Neuronal stem cell (in vitro differentiated cells): ENCODE measurements at regions not wholly inside any gene's neighbourhood (a gene's known extent, or its start where the extent isn't known, plus 50 kb on each side); places are given as distances from the start of the nearest gene placed in this dataset.
"Not testable (repeated sequence)": the region's sequence is repeated elsewhere in the genome, so short reads cannot be mapped to it uniquely, and the experiment has no call there.

Experiments used
- DNase-seq: peaks from one replicate; pipeline ENCODE4 v3.0.0-alpha.2; 2013; ENCODE audit warnings: low spot score
- H2AFZ ChIP-seq: one replicate; pipeline ENCODE4 v1.6.1; 2013; ENCODE audit warnings: mild to moderate bottlenecking, low read length, inconsistent platforms
- H2AK5ac ChIP-seq: 2 replicates; pipeline ENCODE4 v1.6.1; 2013; ENCODE audit warnings: low read depth, mild to moderate bottlenecking, inconsistent platforms, low read length, moderate library complexity, mixed read lengths
- H2BK120ac ChIP-seq: 2 replicates; pipeline ENCODE4 v1.6.1; 2013; ENCODE audit warnings: low read depth, mild to moderate bottlenecking, inconsistent platforms, low read length, moderate library complexity, mixed read lengths
- H2BK12ac ChIP-seq: one replicate; pipeline ENCODE4 v1.6.1; 2013; ENCODE audit warnings: low read length, inconsistent platforms
- H2BK15ac ChIP-seq: 2 replicates; pipeline ENCODE4 v1.6.1; 2013; ENCODE audit warnings: mild to moderate bottlenecking, low read length, inconsistent platforms, mixed read lengths
- H2BK5ac ChIP-seq: one replicate; pipeline ENCODE4 v1.6.1; 2013; ENCODE audit warnings: inconsistent platforms, mild to moderate bottlenecking, low read length, moderate library complexity
- H3K14ac ChIP-seq: one replicate; pipeline ENCODE4 v1.6.1; 2013; ENCODE audit warnings: low read length, inconsistent platforms
- H3K18ac ChIP-seq: 2 replicates; pipeline ENCODE4 v1.6.1; 2013; ENCODE audit warnings: low read length, inconsistent platforms
- H3K23ac ChIP-seq: 2 replicates; pipeline ENCODE4 v1.6.1; 2013; ENCODE audit warnings: low read depth, mild to moderate bottlenecking, mixed read lengths, low read length, inconsistent platforms; ENCODE audit not compliant: poor library complexity
- H3K27ac ChIP-seq: replicated peaks from 3 replicates; pipeline ENCODE4 v1.5.1; 2013; ENCODE audit warnings: low read length, inconsistent platforms
- H3K27me3 ChIP-seq, 3 experiments: 2 replicates each; pipeline ENCODE4 v1.6.1; 2013; ENCODE audit warnings: low read length in 3 of 3, mild to moderate bottlenecking in 2 of 3, inconsistent platforms in 1 of 3, low read depth in 1 of 3, mixed read lengths in 1 of 3, moderate library complexity in 1 of 3; ENCODE audit not compliant: control insufficient read depth in 3 of 3, insufficient read depth in 3 of 3
- H3K36me3 ChIP-seq, 2 donors: replicated peaks in 1 of 2; 2 replicates each; pipeline ENCODE4 v1.6.1; 2013; ENCODE audit warnings: low read length in 2 of 2; ENCODE audit not compliant: control insufficient read depth in 2 of 2, insufficient read depth in 2 of 2
- H3K4ac ChIP-seq: 2 replicates; pipeline ENCODE4 v1.6.1; 2013; ENCODE audit warnings: inconsistent platforms, mild to moderate bottlenecking, low read length, moderate library complexity
- H3K4me1 ChIP-seq, 2 donors: 1 replicate in 1 of 2; 2 replicates in 1 of 2; pipeline ENCODE4 v1.6.1; 2013; ENCODE audit warnings: low read length in 2 of 2, low read depth in 1 of 2; ENCODE audit not compliant: control insufficient read depth in 2 of 2, insufficient read depth in 1 of 2
- H3K4me2 ChIP-seq: one replicate; pipeline ENCODE4 v1.6.1; 2013; ENCODE audit warnings: mild to moderate bottlenecking, low read length, inconsistent platforms; ENCODE audit not compliant: insufficient read depth, poor library complexity, severe bottlenecking
- H3K4me3 ChIP-seq, 2 donors: 2 replicates each; pipeline ENCODE4 v1.5.1; 2013; ENCODE audit warnings: low read length in 2 of 2, mild to moderate bottlenecking in 2 of 2, inconsistent platforms in 1 of 2, moderate library complexity in 1 of 2
- H3K79me1 ChIP-seq: one replicate; pipeline ENCODE4 v1.6.1; 2013; ENCODE audit warnings: low read depth, mild to moderate bottlenecking, inconsistent platforms, low read length, moderate library complexity
- H3K9ac ChIP-seq: one replicate; pipeline ENCODE4 v1.6.1; 2013; ENCODE audit warnings: mild to moderate bottlenecking, low read depth, low read length, inconsistent platforms; ENCODE audit not compliant: poor library complexity
- H3K9me3 ChIP-seq, 2 donors: replicated peaks in 1 of 2; 2 replicates each; pipeline versions ENCODE3 to v1.6.1; 2013; ENCODE audit warnings: low read length in 2 of 2, mild to moderate bottlenecking in 2 of 2, inconsistent platforms in 1 of 2, low read depth in 1 of 2, mixed read lengths in 1 of 2, moderate library complexity in 1 of 2; ENCODE audit not compliant: control insufficient read depth in 2 of 2, insufficient read depth in 1 of 2
- H4K8ac ChIP-seq: one replicate; pipeline ENCODE4 v1.6.1; 2013; ENCODE audit warnings: low read depth, mild to moderate bottlenecking, inconsistent platforms, low read length, moderate library complexity
- H4K91ac ChIP-seq: one replicate; pipeline ENCODE4 v1.6.1; 2013; ENCODE audit warnings: low read length, low read depth, mild to moderate bottlenecking, inconsistent platforms; ENCODE audit not compliant: poor library complexity
- WGBS, 2 donors: extraction: QIAGEN DNeasy Blood & Tissue Kit; methylation state at CpG; one replicate each; pipeline ENCODE4 v1.1.7; 2013; ENCODE audit warnings: missing lambda C conversion rate in 2 of 2, mixed read lengths in 1 of 2; ENCODE audit not compliant: insufficient read length in 2 of 2, insufficient replicate concordance in 1 of 2; ENCODE audit errors: extremely low coverage in 2 of 2; 5-methylcytosine and 5-hydroxymethylcytosine counted together

DNA sequence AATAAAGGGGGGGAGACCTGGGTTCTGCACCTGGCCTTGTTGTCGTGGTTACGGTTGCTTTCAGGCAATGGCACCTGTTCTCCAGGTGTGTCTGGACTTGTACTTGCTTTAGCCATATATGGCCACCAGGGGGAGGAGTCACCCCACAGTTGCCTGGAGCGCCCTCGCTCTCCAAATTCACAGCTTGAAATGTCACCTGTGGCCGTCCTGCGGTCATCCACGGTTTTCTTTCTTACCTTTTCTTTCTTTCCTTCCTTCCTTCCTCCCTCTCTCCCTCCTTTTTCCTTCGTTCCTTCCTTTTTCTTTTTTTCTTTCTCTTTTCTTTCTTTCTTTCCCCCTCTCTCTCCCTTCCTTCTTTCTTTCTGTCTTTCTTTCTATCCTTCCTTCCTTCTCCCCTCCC lies 157.2 kb upstream of the ZNF92 start:
- no peak overlapping the region for H3K18ac ChIP-seq
- no CpG with 5 or more reads among the region's 8 CpGs for WGBS, 2 donors

DNA sequence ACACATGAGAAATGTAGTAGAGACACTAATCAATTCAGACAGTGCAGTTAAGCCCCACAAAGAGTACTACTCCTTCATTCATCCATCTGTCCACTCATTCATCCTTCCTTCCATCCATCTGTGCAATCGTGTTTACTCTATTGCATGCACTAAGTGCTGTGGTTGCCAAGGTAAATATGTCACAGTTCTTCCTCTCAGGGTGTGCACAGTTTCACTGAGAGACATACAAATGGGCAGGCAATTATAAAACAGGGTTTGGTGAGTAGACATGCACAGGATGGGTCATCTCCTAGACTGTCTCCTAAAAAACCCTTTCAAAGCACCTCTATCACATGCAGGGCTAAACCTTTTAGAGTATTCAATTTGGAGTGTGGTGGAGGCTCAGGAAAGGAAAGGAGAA lies 160.4 kb upstream of the ZNF92 start:
- not testable (repeated sequence) for H3K4ac ChIP-seq, H3K4me2 ChIP-seq, H2BK120ac ChIP-seq, H3K9me3 ChIP-seq, H2BK15ac ChIP-seq, H3K79me1 ChIP-seq, H3K9ac ChIP-seq, H2AK5ac ChIP-seq, DNase-seq, H4K8ac ChIP-seq, H3K18ac ChIP-seq, H3K36me3 ChIP-seq, H2AFZ ChIP-seq, H3K4me1 ChIP-seq, H3K27ac ChIP-seq, H3K23ac ChIP-seq, H2BK5ac ChIP-seq, H3K4me3 ChIP-seq, H4K91ac ChIP-seq, H2BK12ac ChIP-seq, H3K14ac ChIP-seq, H3K27me3 ChIP-seq
- WGBS, 2 donors, result no CpG with 5 or more reads among the region's 1 CpG

More for the DNA sequence above, 157.2 kb upstream of the ZNF92 start:
- Histone ChIP-seq H2AK5ac (no peak overlapping the region), H2BK15ac (no peak overlapping the region), H2BK12ac (no peak overlapping the region), H2AFZ (no peak overlapping the region), H4K91ac (no peak overlapping the region), H3K14ac (no peak overlapping the region), H2BK5ac (no peak overlapping the region), H3K9ac (no peak overlapping the region), H3K27me3 (no peaks in the 10 kb centered on the region), H2BK120ac (no peak overlapping the region), H3K4me2 (no peak overlapping the region), H3K4me1 (no peaks in the 10 kb centered on the region), H4K8ac (no peak overlapping the region), H3K4me3 (no peak overlapping the region), H3K4ac (no peak overlapping the region), H3K27ac (no peak overlapping the region), H3K9me3 (no peaks in the 10 kb centered on the region), H3K79me1 (no peaks in the 10 kb centered on the region), H3K36me3 (no peaks in the 10 kb centered on the region), H3K23ac (no peak overlapping the region)
- DNase-seq, result peak; percentile 40

DNA sequence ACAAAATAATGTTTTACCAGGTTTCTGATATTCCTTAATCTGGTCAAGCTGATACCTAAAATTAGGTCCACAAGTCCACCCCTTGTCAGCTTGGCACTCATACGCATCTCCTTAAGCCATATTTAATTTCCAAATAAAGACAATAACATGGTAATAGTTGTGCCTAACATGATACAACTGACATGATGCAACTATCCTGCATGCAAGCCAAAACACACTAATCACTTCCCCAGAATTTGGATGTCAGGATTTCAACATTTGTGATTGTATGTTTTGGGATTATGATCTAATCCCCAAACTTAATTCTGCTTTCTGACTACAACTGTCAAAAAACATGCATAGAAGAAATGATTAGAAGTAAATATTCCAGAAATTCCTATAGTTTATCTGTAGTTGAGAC lies 174.4 kb upstream of the ZNF92 start:
- H2BK120ac ChIP-seq, H3K27ac ChIP-seq, H3K4ac ChIP-seq, H2BK5ac ChIP-seq, DNase-seq, H3K9ac ChIP-seq, H3K9me3 ChIP-seq, H3K23ac ChIP-seq, H2AFZ ChIP-seq, H3K4me2 ChIP-seq, H3K4me1 ChIP-seq, H3K36me3 ChIP-seq, H2BK15ac ChIP-seq, H4K91ac ChIP-seq, H4K8ac ChIP-seq, H3K27me3 ChIP-seq, H2BK12ac ChIP-seq, H2AK5ac ChIP-seq, H3K14ac ChIP-seq, H3K18ac ChIP-seq, H3K4me3 ChIP-seq, H3K79me1 ChIP-seq: not testable (repeated sequence)
- no CpG with 5 or more reads among the region's 1 CpG for WGBS, 2 donors

DNA sequence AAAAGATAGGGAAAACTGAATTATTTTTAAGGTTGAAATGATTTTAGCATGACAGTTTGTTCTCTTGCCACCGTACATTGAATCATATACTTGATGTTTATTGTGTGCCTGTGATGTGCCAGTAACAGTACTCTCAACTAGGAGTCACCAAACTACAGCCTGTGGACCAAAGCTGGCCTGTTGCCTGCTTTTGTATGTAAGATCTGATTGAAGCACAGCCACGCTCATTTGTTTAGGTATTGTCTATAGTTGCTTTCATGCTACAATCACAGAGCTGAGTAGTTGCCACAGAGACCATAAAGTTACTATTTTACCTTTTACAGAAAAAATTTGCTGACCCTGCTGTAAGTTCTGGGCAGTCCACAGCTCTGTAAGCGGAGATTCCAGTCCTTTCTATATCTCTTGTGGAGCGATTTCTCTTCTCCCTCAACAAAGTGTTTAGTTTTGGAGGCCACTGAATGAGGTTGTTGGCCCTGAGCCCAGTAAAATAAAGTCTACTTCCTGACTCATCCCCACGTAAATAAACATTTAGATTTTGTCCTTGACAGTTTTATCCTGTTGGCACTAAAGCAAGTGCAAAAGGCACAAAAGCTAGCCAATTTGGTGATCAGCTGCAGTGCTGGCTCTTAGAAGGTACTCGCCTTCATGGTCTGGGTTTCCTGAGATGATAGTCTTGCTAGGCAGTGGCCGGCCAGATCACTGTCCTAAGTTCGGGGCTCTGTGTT lies 180.2 kb upstream of the ZNF92 start:
- not testable (repeated sequence) for H2AK5ac ChIP-seq, H3K23ac ChIP-seq, H3K9me3 ChIP-seq, H3K4me1 ChIP-seq, H2BK120ac ChIP-seq, H2BK12ac ChIP-seq, H4K91ac ChIP-seq, H3K4me2 ChIP-seq, H4K8ac ChIP-seq, H2BK5ac ChIP-seq, H3K9ac ChIP-seq, H3K18ac ChIP-seq, H3K4ac ChIP-seq, H3K4me3 ChIP-seq, H3K27me3 ChIP-seq, H3K79me1 ChIP-seq, H2BK15ac ChIP-seq, H3K14ac ChIP-seq, H2AFZ ChIP-seq, H3K27ac ChIP-seq, DNase-seq, H3K36me3 ChIP-seq
- WGBS, 2 donors, result no CpG with 5 or more reads among the region's 8 CpGs
